ENCODE measurements at regions not wholly inside any gene's neighbourhood (a gene's known extent, or its start where the extent isn't known, plus 50 kb on each side); places are given as distances from the start of the nearest gene placed in this dataset.

GRCh38 chr5:125710745-125711144, 712.5 kb upstream of the GRAMD2B start:
- 98 to 100% methylated on average over 2 of the region's 2 CpGs for WGBS, 2 donors
- Histone ChIP-seq H3K4me1 (ENCODE audit: control insufficient read depth in 2 of 2, insufficient read depth in 2 of 2, low read length in 1 of 2) (no peaks in the 10 kb centered on the region), H3K36me3 (ENCODE audit: control insufficient read depth in 2 of 2, insufficient read depth in 2 of 2, low read length in 1 of 2) (no peaks in the 10 kb centered on the region), H3K27ac (ENCODE audit: low read depth in 2 of 2, low read length in 1 of 2) (no peak overlapping the region), H3K27me3 (ENCODE audit: control insufficient read depth in 1 of 2, insufficient read depth in 2 of 2, low read length in 2 of 2) (no peaks in the 10 kb centered on the region), H3K9me3 (ENCODE audit: control insufficient read depth in 2 of 2, insufficient read depth in 1 of 2, low read depth in 1 of 2, low read length in 1 of 2) (no peaks in the 10 kb centered on the region), H3K4me3 (ENCODE audit: low read depth in 1 of 2, low read length in 2 of 2) (no peak overlapping the region)

DNA sequence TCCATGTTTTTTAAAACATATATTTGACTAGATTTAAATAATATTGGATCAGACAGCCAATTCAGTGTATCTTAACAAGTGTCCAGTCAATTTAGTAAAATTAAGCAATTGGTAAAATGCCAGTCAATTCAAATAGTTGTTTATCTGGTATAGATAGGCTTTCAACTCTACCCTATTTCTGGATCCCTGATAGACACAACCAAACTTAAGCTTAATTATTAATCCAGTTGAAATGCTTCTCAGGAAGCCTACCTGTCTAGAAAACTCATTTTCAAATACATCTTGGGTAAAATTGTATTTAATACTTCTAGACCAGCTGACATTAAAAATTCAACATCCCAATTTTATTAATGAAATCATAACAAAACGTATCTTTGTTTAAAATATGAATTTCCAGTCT, 710.8 kb upstream of the GRAMD2B start:
- Histone ChIP-seq H3K36me3 (ENCODE audit: control insufficient read depth in 2 of 2, insufficient read depth in 2 of 2, low read length in 1 of 2) (no peaks in the 10 kb centered on the region), H3K27ac (ENCODE audit: low read depth in 2 of 2, low read length in 1 of 2) (no peak overlapping the region), H3K4me3 (ENCODE audit: low read depth in 1 of 2, low read length in 2 of 2) (no peak overlapping the region), H3K9me3 (ENCODE audit: control insufficient read depth in 2 of 2, insufficient read depth in 1 of 2, low read depth in 1 of 2, low read length in 1 of 2) (no peaks in the 10 kb centered on the region), H3K4me1 (ENCODE audit: control insufficient read depth in 2 of 2, insufficient read depth in 2 of 2, low read length in 1 of 2) (no peaks in the 10 kb centered on the region), H3K27me3 (ENCODE audit: control insufficient read depth in 1 of 2, insufficient read depth in 2 of 2, low read length in 2 of 2) (no peaks in the 10 kb centered on the region)
- WGBS, 2 donors, result 30 to 41% methylated on average over 1 of the region's 1 CpG

DNA sequence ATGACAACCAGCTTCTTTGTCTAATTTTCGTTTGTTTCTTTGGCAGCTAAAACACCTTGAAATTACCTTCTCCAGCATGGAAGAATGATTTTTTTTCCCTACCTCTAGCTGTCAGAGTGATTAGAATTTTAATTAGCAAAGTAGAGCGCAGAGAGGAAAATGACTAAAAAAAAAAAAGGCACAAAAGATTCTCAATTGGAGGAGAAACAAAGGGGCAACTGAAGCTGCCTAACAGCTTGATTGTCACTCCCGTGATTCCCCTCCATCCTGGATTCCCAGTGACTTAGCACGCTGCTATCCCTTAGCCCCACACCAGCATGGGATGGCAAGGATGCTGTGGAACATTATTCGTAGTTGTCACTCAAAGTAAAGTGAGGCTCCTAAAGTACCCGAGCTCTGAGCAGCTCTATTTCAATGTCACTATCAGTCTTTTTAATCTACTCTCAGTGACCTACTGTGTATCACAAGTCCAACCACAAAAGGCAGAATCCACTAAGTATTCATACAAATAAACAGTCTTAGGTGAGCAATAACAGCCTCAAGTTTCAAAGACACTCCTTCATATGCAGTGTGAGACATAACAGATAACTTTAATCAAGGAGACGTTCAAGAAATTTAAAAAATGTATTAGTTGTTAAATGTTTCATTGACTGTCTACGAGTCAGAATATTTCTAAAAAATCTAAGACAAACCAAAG, 710.0 kb upstream of the GRAMD2B start:
- H3K27me3 ChIP-seq (ENCODE audit: control insufficient read depth in 1 of 2, insufficient read depth in 2 of 2, low read length in 2 of 2), result no peaks in the 10 kb centered on the region
- no peaks in the 10 kb centered on the region for H3K4me1 ChIP-seq (ENCODE audit: control insufficient read depth in 2 of 2, insufficient read depth in 2 of 2, low read length in 1 of 2)
- 84 to 85% methylated on average over 8 of the region's 8 CpGs for WGBS, 2 donors
- H3K27ac ChIP-seq (ENCODE audit: low read depth in 2 of 2, low read length in 1 of 2), result no peak overlapping the region
- no peak overlapping the region for H3K4me3 ChIP-seq (ENCODE audit: low read depth in 1 of 2, low read length in 2 of 2)
- H3K9me3 ChIP-seq (ENCODE audit: control insufficient read depth in 2 of 2, insufficient read depth in 1 of 2, low read depth in 1 of 2, low read length in 1 of 2), result no peaks in the 10 kb centered on the region
- no peaks in the 10 kb centered on the region for H3K36me3 ChIP-seq (ENCODE audit: control insufficient read depth in 2 of 2, insufficient read depth in 2 of 2, low read length in 1 of 2)

- H3K36me3 ChIP-seq (ENCODE audit: control insufficient read depth in 2 of 2, insufficient read depth in 2 of 2, low read length in 1 of 2), result no peaks in the 10 kb centered on the region
- no peaks in the 10 kb centered on the region for H3K27me3 ChIP-seq (ENCODE audit: control insufficient read depth in 1 of 2, insufficient read depth in 2 of 2, low read length in 2 of 2)
- no peak overlapping the region for H3K4me3 ChIP-seq (ENCODE audit: low read depth in 1 of 2, low read length in 2 of 2)
- H3K9me3 ChIP-seq (ENCODE audit: control insufficient read depth in 2 of 2, insufficient read depth in 1 of 2, low read depth in 1 of 2, low read length in 1 of 2), result no peaks in the 10 kb centered on the region
- WGBS, 2 donors, result 90 to 92% methylated on average over 2 of the region's 2 CpGs
- H3K27ac ChIP-seq (ENCODE audit: low read depth in 2 of 2, low read length in 1 of 2), result no peak overlapping the region
- H3K4me1 ChIP-seq (ENCODE audit: control insufficient read depth in 2 of 2, insufficient read depth in 2 of 2, low read length in 1 of 2), result no peaks in the 10 kb centered on the region
These were observed 708.0 kb upstream of the GRAMD2B start for GRCh38 chr5:125715216-125715615.

GRCh38 chr5:125717209-125717608, 706.0 kb upstream of the GRAMD2B start:
- Histone ChIP-seq H3K9me3 (ENCODE audit: control insufficient read depth in 2 of 2, insufficient read depth in 1 of 2, low read depth in 1 of 2, low read length in 1 of 2) (no peaks in the 10 kb centered on the region), H3K27ac (ENCODE audit: low read depth in 2 of 2, low read length in 1 of 2) (no peak overlapping the region), H3K4me1 (ENCODE audit: control insufficient read depth in 2 of 2, insufficient read depth in 2 of 2, low read length in 1 of 2) (no peaks in the 10 kb centered on the region), H3K36me3 (ENCODE audit: control insufficient read depth in 2 of 2, insufficient read depth in 2 of 2, low read length in 1 of 2) (no peaks in the 10 kb centered on the region), H3K27me3 (ENCODE audit: control insufficient read depth in 1 of 2, insufficient read depth in 2 of 2, low read length in 2 of 2) (no peaks in the 10 kb centered on the region), H3K4me3 (ENCODE audit: low read depth in 1 of 2, low read length in 2 of 2) (no peak overlapping the region)

- no peaks in the 10 kb centered on the region for H3K4me1 ChIP-seq (ENCODE audit: control insufficient read depth in 2 of 2, insufficient read depth in 2 of 2, low read length in 1 of 2)
- H3K27me3 ChIP-seq (ENCODE audit: control insufficient read depth in 1 of 2, insufficient read depth in 2 of 2, low read length in 2 of 2), result no peaks in the 10 kb centered on the region
- no peaks in the 10 kb centered on the region for H3K9me3 ChIP-seq (ENCODE audit: control insufficient read depth in 2 of 2, insufficient read depth in 1 of 2, low read depth in 1 of 2, low read length in 1 of 2)
- no peaks in the 10 kb centered on the region for H3K36me3 ChIP-seq (ENCODE audit: control insufficient read depth in 2 of 2, insufficient read depth in 2 of 2, low read length in 1 of 2)
- no peak overlapping the region for H3K4me3 ChIP-seq (ENCODE audit: low read depth in 1 of 2, low read length in 2 of 2)
- 43 to 51% methylated on average over 9 of the region's 9 CpGs for WGBS, 2 donors
- no peak overlapping the region for H3K27ac ChIP-seq (ENCODE audit: low read depth in 2 of 2, low read length in 1 of 2)
These were observed 703.4 kb upstream of the GRAMD2B start for GRCh38 chr5:125719681-125720347.

- no peaks in the 10 kb centered on the region for H3K27me3 ChIP-seq (ENCODE audit: control insufficient read depth in 1 of 2, insufficient read depth in 2 of 2, low read length in 2 of 2)
- no peaks in the 10 kb centered on the region for H3K4me1 ChIP-seq (ENCODE audit: control insufficient read depth in 2 of 2, insufficient read depth in 2 of 2, low read length in 1 of 2)
- no peak overlapping the region for H3K27ac ChIP-seq (ENCODE audit: low read depth in 2 of 2, low read length in 1 of 2)
- H3K36me3 ChIP-seq (ENCODE audit: control insufficient read depth in 2 of 2, insufficient read depth in 2 of 2, low read length in 1 of 2), result no peaks in the 10 kb centered on the region
- 71% methylated on average over 2 of the region's 2 CpGs for WGBS, 2 donors
- H3K4me3 ChIP-seq (ENCODE audit: low read depth in 1 of 2, low read length in 2 of 2), result no peak overlapping the region
- no peaks in the 10 kb centered on the region for H3K9me3 ChIP-seq (ENCODE audit: control insufficient read depth in 2 of 2, insufficient read depth in 1 of 2, low read depth in 1 of 2, low read length in 1 of 2)
These were observed 702.9 kb upstream of the GRAMD2B start for GRCh38 chr5:125720348-125720685.

GRCh38 chr5:125720721-125721120, 702.5 kb upstream of the GRAMD2B start:
- Histone ChIP-seq H3K9me3 (ENCODE audit: control insufficient read depth in 2 of 2, insufficient read depth in 1 of 2, low read depth in 1 of 2, low read length in 1 of 2) (no peaks in the 10 kb centered on the region), H3K27ac (ENCODE audit: low read depth in 2 of 2, low read length in 1 of 2) (no peak overlapping the region), H3K27me3 (ENCODE audit: control insufficient read depth in 1 of 2, insufficient read depth in 2 of 2, low read length in 2 of 2) (no peaks in the 10 kb centered on the region), H3K4me3 (ENCODE audit: low read depth in 1 of 2, low read length in 2 of 2) (no peak overlapping the region), H3K4me1 (ENCODE audit: control insufficient read depth in 2 of 2, insufficient read depth in 2 of 2, low read length in 1 of 2) (no peaks in the 10 kb centered on the region), H3K36me3 (ENCODE audit: control insufficient read depth in 2 of 2, insufficient read depth in 2 of 2, low read length in 1 of 2) (no peaks in the 10 kb centered on the region)
- 92 to 99% methylated on average over 1 of the region's 1 CpG for WGBS, 2 donors

- WGBS, 2 donors, result 83 to 87% methylated on average over 1 of the region's 1 CpG
- Histone ChIP-seq H3K36me3 (ENCODE audit: control insufficient read depth in 2 of 2, insufficient read depth in 2 of 2, low read length in 1 of 2) (no peaks in the 10 kb centered on the region), H3K9me3 (ENCODE audit: control insufficient read depth in 2 of 2, insufficient read depth in 1 of 2, low read depth in 1 of 2, low read length in 1 of 2) (no peaks in the 10 kb centered on the region), H3K4me3 (ENCODE audit: low read depth in 1 of 2, low read length in 2 of 2) (no peak overlapping the region), H3K4me1 (ENCODE audit: control insufficient read depth in 2 of 2, insufficient read depth in 2 of 2, low read length in 1 of 2) (no peaks in the 10 kb centered on the region), H3K27me3 (ENCODE audit: control insufficient read depth in 1 of 2, insufficient read depth in 2 of 2, low read length in 2 of 2) (no peaks in the 10 kb centered on the region), H3K27ac (ENCODE audit: low read depth in 2 of 2, low read length in 1 of 2) (no peak overlapping the region)
These were observed 700.7 kb upstream of the GRAMD2B start for GRCh38 chr5:125722550-125722949.

DNA sequence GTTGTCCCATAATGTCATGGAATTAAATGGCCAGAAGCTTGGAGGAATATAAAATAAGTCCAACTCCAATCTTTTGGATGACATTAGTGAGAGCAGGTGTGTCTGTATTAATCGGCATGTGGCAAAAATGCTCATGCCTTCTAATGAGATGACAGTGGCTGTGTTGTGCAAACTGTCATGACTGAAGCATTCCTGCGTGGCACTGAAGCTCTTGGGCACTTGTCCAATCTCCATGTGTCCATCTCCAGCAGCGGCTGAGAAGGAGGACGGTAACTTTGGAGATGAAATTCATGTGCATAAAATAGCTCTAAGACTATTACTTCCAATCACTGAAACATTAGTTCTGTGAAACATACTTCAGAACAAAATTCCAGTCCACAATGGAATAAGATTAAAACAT, 697.5 kb upstream of the GRAMD2B start:
- WGBS, 2 donors, result 71 to 80% methylated on average over 4 of the region's 4 CpGs
- H3K4me1 ChIP-seq (ENCODE audit: control insufficient read depth in 2 of 2, insufficient read depth in 2 of 2, low read length in 1 of 2), result no peaks in the 10 kb centered on the region

More for the DNA sequence above, 697.5 kb upstream of the GRAMD2B start:
- H3K27ac ChIP-seq (ENCODE audit: low read depth in 2 of 2, low read length in 1 of 2), result no peak overlapping the region
- no peak overlapping the region for H3K4me3 ChIP-seq (ENCODE audit: low read depth in 1 of 2, low read length in 2 of 2)
- H3K27me3 ChIP-seq (ENCODE audit: control insufficient read depth in 1 of 2, insufficient read depth in 2 of 2, low read length in 2 of 2), result no peaks in the 10 kb centered on the region
- no peaks in the 10 kb centered on the region for H3K36me3 ChIP-seq (ENCODE audit: control insufficient read depth in 2 of 2, insufficient read depth in 2 of 2, low read length in 1 of 2)
- peaks cover 0 to 8% of the 10 kb centered on the region in 2 donors for H3K9me3 ChIP-seq (ENCODE audit: control insufficient read depth in 2 of 2, insufficient read depth in 1 of 2, low read depth in 1 of 2, low read length in 1 of 2)

Measured in esophagus (tissue), 2 donors.